HG03103 (cell line): ENCODE measurements at regions not wholly inside any gene's neighbourhood (a gene's known extent, or its start where the extent isn't known, plus 50 kb on each side); places are given as distances from the start of the nearest gene placed in this dataset.

Experiments used
- ATAC-seq: cut with Tn5 transposase; IDR thresholded peaks from one replicate; pipeline ENCODE4 v1.9.1; 2021; ENCODE audit warnings: low read depth; ENCODE audit not compliant: unreplicated experiment

DNA sequence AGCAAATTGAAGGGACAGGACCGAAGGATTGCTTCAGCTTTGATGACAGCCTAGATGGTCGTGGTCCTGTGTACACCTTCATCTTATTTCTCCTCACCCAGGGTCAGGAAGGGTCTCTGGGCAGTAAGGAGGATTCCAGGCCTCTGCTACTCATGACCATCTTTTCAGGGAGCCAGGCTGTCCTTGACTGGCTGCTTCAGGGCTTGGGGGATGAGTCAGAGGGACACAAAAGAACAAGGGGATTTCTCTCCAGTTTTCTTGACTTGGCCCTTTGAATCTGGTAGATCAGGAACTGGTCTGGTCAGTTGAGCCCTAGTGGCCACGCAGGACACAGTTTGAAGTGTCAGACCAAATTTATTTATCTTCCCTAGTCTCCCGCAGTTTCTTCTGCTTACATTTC is 402.1 kb upstream of the CHD6 start:
- ATAC-seq = no peak

DNA sequence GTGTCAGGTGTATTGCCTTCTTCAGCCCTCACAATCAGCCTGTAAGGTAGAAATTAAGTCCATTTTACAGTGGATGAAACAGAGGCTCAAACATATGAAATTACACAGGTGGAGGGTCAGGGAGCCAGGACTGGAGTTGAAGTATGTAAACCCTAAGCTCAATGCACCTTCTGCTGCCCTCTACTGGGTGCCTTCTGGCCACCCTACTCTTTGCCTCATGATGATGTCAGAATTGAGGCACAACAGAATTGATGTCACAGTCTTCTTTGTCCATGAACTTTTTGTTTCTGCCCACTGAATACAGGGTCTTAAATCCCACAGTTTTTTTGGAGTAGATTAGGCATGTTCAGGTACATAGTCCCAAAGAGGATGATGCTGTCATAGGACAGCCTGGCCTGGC is 400.8 kb upstream of the CHD6 start:
- no peak for ATAC-seq

DNA sequence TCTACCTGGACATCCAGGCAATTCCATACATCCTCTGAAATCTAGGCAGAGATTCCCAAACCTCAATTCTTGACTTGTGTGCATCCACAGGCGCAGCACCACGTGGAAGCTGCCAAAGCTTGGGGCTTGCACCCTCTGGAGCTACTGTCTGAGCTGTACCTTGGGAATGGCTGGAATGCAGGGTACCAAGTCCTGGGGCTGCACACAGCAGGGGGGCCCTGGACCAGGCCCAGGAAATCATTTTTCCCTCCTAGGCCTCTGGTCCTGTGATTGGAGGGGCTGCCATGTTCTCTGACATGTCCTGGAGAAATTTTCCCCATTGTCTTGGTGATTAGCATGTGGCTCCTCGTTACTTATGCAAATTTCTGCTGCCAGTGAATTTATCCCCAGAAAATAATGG is 391.9 kb upstream of the CHD6 start:
- ATAC-seq = no peak

DNA sequence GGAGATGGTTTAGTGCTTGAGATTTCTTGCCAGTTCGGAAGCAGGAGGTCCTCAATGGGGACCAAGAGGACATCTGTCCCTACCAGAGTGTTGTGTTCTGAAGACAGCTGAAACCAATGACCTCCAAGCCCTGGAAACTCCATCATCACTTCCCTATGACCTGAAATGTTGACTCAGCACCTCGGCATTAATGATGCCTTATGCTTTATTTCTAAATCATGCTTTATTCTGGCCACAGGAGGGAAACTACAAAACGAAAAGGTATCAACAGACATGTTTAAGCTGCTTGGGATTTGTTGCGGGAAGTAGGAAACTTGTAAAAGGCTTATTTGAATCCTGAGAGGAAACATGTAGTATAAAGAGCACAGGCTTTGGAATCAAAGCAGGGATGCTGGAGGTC is 389.1 kb upstream of the CHD6 start:
- ATAC-seq = no peak

DNA sequence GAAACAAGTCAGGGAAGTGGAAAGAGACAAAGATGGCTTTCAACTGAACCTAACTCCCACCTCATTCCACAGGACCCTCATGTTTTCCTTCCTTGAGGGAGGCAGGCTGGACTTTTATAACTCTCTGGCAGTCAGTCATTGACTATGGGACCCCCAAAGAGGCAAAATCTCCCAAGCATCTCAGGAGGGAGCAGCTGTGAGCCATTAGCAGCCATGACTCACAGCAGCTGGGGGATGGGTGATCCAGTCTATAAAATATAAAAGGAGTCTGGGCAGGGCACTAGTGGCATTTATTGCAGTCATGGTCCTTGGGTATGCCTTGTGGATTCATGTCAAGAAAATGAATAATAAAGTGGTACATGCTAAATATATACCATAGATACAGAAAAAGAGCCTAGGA is 387.0 kb upstream of the CHD6 start:
- no peak for ATAC-seq

DNA sequence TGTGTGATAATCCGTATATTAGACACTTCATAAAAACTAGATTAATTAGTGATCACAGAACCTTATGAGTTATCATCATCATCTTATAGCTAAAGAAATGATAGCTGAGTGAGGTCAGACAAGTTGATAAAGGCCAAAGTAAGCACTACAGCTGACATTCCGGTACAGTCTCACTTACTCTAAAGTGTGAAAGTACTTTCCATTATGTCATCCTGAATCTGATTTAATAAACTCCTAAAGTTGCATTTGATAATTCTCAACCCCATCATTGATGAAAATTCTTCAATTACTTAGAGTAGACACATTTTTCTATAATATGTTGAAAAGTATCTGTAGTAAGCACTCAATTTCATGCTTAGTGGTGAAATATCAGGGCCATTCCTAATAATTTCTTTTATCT is 385.2 kb upstream of the CHD6 start:
- no peak for ATAC-seq

DNA sequence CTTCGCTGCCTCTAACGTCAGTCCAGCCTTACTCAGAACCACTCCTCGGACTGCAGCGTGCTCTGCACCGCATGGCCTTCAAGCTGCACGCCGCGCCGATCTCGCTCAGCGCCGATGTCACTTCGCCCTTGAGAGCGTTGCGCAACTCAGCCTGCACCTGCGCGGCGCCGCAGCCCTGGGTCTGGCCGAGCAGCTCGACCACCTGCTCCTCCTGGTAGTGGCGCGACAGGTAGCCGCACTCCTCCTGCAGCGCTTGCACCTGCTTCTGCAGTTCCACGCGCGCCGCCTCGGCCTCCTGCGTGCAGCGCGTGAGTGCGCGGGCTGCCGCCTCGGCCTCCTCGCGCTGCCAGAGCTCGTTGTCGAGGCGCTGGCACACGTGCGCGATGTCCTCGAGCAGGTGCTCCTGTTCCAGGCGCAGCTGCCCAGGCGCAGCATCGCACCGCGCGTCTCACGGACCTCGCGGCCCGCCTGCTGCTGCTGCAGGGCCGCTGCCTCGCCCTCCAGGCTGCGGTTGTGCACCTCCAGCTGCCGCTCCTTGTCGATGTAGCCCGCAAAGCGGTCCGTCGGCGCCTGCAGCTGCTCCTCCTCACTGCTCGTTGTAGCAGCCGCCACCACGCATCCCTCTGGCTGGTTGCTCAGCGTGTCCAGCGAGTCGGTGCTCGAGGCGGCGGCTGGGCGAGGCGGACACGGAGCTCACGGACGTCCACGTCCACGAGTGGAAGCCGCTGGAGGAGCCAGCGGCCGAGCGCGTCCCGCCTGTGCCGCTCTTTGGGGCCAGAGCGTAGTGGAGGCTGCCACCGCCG is 380.6 kb upstream of the CHD6 start:
- no peak for ATAC-seq

DNA sequence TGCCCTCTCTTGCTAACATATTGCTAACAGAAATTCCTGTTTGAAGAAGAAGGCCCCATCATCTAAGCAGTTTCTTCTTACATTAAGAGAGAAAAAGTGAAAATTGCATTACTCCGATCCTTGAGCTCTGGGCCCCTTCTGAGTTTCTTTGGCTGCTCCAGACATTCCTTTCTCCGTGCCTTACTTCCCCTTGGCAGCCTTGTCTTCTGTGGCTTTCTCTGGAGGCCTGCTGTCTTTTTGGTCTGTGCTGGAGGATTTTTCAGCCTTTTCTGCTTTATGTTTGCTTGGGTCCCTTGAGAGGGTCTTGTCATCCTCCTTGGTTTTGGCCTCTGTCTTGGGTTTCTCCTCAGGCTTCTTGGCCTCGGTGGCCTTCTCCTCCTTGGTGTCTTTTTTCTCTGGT is 378.8 kb upstream of the CHD6 start:
- no peak for ATAC-seq

DNA sequence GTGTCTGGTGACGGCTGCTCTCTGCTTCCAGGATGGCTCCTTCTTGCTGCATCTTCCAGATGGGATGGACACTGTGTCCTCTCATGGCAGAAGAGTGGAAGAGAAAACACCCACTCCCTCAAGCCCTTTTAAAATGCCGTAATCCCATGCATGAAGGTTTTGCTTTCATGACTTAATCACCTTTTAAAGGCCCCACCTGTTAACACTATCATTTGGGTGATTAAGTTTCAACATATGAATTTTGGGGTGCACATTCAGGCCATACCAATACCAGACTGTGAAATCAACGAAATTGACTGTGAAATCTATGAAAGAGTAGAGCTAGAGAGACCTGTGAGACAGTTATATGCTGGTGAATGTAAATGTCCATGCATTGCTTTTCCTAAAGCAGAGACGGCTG is 374.3 kb upstream of the CHD6 start:
- ATAC-seq = no peak

DNA sequence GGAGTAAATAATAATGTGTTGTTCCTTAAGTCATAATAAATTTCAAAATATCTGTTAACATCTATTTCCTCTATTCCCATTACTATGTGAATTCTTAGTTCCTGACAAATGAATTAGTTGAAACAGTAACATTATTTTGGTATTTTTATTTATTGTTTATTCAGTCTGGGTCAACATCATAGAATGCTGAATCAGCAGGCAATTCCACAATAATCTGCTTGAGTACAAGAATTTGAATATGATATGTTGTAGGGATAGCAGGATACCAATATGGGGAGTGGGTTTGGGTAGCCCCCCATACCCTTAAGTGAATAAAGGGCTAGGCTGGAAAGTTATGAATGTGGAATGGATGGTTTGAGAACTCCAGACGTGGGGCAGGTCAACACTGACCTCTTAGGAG is 373.2 kb upstream of the CHD6 start:
- ATAC-seq = no peak

DNA sequence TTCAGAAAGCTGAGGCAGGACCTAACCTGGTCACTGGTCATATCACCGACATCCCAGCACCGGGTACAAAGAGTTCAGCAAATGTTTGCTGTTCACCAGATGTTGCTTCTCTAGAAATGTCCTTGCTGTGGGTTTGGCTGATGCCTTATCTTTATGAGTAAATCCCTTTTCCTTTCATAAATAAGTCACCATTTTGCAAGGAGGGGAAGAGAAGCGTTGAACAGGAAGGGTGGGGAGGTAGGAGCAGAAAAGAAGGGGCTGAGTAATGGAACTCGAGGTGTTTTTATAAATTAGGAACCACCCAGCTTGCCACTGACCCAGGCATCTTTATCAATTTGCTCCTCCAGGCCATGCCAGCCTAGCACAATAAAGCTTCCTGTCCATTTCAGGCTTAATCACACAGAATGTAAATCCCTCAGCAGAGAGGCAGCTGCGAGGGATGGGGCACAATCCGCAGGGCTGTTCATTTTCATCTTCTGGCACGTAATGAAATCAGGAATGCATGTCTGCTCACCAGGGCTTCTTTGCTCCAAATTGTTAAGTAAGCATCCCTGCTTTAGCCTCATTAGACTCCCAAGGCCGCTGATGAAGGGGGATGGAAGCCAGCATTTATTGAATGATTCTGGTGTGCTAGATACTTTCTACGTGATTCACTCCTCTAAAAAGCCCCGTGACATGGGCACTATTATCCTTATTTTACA is 371.9 kb upstream of the CHD6 start:
- no peak for ATAC-seq

DNA sequence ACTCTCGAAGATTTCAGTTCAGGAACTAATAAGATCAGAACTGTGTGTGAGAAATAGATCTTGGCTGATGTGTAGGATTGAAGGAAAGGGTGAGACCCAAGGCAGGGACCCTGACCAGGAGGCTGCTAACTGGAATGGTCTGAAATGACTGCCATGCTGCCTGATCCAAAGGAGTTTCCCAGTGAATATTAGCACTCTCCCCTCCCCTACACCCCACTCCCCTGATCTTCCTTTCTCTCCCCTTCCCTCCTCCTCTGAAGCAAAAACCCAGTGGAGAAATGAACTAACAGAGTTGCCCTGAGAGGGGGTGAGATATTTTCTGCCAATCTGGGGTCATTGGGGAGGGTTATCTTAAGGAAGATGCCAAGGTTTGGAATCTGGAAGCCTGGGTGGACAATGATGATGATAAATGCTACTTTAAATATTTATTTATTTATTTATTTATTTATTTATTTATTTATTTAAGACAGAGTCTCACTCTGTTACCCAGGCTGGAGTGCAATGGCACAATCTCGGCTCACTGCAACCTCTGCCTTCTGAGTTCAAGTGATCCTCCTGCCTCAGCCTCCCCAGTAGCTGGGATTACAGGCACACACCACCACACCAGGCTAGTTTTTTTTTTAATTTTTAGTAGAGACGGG is 371.0 kb upstream of the CHD6 start:
- ATAC-seq = no peak

DNA sequence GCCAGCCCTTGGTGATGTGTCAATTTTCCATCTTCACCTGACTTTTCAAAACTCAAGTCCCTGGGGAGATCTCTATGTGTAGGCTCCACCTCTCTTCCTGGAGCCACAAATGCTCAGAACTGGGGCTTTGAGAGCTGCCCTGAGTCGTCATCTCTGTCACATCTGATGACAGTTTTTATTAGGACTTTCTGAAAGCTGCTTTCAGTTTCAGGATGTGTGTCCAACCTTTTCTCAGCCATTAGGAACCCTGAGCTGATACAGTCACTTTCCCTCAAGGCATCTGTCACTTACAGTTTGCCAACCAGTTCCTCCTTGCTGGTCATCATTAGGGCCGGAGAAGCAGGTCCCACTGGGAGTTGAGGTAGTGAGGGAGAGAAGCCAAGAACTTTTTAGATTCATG is 365.9 kb upstream of the CHD6 start:
- peak; percentile 64 for ATAC-seq

DNA sequence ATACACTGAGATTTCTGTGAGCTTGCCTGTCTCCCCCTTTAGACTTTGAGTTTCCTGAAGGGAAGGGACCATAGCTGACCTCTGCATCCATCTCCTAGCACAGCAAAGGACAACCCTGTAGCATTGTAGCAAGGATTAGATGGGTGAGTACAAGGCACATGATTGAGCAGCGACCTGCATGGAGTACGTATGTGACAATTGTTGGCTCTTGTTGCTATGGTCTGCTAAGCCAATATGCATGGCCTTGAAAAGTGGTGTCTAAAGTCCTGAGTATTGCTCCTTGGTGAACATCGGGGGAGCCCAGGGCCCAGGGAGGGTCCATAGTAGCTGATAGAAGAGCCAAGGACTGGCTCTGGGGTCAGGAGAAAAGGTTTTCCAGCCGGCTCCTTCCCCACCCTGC is 365.0 kb upstream of the CHD6 start:
- ATAC-seq = no peak

DNA sequence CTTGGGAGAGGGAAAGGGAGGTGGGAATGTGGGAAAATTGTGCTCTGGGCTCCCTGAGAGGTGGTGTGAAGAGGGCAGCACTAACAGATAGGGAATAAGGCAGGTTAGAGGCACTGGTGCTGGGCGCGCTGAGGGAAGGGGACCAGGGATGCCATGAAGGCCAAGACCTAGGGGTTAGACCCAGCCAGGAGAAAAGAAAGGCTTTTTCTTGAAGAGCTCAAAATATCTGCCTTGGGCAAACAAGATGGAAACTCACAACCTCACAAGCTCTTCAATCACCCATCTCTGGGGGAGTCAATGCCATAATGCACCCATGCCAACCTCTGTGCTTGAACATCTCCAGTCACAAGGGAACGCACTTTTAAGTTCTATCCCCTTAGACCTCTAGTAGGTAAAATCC is 363.6 kb upstream of the CHD6 start:
- ATAC-seq = no peak

DNA sequence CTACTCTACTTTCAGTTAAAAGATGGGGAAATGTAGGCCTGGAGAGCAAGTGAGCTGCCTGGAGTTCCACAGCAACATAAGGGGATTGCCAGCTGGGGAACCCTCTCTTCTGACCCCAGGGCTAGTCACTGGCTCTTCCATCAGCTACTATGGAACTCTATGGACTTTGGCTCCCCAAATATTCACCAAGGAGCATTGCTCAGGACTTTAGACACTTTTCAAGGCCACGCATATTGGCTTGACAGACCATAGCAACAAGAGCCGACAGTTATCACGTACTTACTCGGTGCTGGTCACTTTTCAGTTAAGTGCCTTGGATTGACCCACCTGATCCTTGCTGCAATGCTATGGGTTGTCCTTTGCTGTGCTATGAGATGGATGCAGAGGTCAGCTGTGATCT is 360.7 kb upstream of the CHD6 start:
- no peak for ATAC-seq

DNA sequence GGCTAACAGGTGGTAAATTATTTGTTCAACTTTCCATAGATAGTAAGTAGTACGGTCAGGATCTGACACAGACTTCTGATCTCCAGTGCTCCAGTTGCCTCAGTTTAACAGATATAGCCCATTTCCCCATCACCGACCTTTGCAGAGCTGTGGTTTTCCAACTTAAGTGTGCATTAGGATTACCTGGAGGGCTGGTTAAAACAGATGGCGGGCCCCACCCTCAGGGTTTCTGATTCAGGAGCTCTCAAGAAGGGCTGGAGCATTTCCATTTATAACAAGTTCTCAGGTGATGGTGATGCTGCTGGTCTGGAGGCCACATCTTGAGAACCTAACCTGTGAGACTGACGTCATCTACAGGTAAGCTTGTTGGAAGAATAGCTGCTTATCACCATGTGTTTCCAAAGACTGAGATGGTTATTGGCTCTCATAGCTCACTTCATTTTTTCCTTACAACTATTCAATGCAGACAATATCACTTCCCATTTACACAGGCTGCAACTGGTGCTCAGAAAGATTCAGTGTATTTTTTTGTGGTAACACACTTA is 360.1 kb upstream of the CHD6 start:
- no peak for ATAC-seq

DNA sequence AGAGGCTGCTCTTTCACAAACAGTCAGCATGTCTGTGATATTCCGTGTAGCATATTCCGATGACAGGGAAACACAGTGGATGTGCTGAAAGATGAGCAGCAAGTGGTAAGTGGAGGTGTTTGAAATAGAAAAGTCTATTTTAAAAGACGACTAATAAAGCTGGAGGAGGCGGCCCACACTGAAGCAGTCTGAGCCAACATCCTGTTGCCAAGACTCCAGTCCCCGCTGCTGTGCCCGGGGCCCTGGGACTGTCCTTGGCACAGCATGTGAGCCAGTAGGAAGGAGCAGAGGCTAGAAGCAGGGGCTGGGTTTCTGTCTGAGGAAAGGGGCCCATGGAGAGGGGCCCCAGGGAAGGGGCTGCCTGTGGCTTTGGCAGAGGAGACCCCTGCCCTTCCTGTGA is 351.5 kb upstream of the CHD6 start:
- ATAC-seq = no peak

DNA sequence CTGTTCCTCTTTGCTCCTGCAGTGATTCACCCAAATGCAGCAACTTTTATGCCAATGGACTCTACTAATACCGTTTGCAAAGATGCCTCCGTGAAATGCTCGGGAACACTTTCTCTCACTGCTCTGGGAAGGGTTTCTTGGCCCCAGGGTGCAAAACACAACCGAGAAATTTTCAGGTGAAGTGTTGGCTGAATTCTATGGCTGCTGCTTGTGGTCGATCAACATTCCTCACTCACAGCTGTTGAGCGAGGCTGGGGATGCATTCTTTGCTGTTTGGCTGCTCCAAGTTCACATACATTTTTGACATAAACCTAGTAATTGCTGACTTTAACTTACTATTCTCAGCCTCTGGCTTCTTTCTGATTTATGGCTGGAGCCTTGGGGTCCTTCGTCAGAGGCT is 342.0 kb upstream of the CHD6 start:
- no peak for ATAC-seq

DNA sequence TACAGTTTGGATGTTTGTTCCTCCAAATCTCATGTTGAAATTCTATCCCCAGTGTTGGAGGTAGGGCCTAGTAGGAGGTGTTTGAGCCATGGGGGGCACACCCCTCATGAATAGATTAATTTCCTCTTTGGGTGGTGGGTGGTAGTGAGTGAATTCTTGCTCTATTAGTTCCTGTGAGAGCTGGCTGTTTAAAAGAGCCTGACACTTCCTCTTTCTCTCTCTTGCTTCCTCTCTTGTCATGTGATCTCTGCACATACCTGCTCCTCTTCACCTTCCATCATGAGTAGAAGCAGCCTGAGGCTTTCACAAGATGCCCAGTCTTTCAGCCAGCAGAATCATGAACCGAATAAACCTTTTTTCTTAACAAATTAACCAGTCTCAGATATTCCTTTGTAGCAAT is 340.2 kb upstream of the CHD6 start:
- ATAC-seq = no peak

DNA sequence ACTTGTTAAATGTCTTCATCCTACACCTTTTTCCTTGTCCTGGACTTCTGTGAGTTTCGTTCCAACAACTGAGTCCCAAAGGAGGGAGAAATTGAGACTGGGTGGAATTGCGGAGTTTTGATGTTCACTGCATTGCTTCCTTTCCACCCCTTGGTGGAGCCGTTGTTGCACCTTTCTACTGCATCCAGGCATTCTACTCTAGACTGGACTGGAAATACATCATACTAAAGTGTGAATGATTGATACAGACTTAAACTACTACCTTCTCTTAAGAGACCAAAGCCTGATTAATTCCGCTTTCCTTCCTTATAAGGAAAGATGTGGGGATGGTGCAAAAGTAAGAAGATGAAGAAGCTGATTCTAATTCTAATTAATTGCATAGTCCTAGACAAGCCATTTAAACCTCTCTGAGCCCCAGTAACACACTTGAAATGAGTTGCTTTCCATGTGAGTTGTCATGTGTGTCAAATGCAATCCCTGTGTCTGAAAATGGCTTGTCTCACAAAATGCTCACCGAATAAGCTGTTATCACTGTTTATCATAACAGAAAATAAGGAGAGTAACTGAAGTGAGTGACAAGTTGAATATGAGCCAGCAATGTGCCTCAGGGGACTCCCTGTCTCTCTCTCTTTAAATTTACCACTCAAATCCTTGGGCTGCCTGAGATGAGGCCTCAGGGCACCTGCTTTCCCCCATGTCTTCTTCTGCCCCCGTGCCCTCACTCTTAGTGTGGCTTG is 338.3 kb upstream of the CHD6 start:
- ATAC-seq = no peak
